Stomach (tissue), 4 donors: ENCODE measurements at regions not wholly inside any gene's neighbourhood (a gene's known extent, or its start where the extent isn't known, plus 50 kb on each side); places are given as distances from the start of the nearest gene placed in this dataset.

Experiments
- POLR2A ChIP-seq, 4 donors: fragments of 450-650 bp; IDR thresholded peaks; one replicate each; pipeline ENCODE4 v1.6.1; 2016; ENCODE audit warnings: antibody characterized with exemption in 4 of 4, control low read depth in 2 of 4, mild to moderate bottlenecking in 1 of 4, moderate library complexity in 1 of 4
- POLR2AphosphoS5 ChIP-seq, 3 donors: sonication (generic); formaldehyde crosslinking; IDR thresholded peaks; one replicate each; pipeline ENCODE4 v1.6.1; 2016; ENCODE audit warnings: antibody characterized with exemption in 3 of 3
- TF ChIP-seq, protein P1 (sequence below), 7 experiments: fragments of 450-650 bp in 4 of 7; fragments of 200-600 bp in 3 of 7; sonication (generic) in 3 of 7; IDR thresholded peaks; one replicate each; pipeline ENCODE4 v1.5.1; 2016 to 2019; ENCODE audit warnings: antibody characterized with exemption in 7 of 7, control low read depth in 2 of 7, mild to moderate bottlenecking in 1 of 7

DNA sequence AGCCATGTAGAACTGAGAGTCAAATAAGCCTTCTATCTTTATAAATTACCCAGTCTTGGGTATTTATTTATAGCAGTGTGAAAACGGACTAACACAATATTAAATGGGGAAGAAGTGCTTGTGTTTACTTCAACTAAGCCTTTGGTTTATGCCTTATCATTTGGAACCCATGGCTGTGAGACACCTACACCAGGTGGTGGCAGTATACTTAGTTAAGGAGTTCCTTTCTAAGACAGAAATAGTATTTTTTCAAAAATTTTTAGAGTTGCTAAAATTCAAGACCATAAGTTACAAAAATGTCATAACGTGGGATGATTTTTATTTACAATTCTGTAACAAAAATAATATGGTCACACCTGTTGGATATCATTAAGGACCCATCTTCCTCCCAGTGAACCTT, 354.5 kb upstream of the SOX14 start:
- TF ChIP-seq, protein P1, sequence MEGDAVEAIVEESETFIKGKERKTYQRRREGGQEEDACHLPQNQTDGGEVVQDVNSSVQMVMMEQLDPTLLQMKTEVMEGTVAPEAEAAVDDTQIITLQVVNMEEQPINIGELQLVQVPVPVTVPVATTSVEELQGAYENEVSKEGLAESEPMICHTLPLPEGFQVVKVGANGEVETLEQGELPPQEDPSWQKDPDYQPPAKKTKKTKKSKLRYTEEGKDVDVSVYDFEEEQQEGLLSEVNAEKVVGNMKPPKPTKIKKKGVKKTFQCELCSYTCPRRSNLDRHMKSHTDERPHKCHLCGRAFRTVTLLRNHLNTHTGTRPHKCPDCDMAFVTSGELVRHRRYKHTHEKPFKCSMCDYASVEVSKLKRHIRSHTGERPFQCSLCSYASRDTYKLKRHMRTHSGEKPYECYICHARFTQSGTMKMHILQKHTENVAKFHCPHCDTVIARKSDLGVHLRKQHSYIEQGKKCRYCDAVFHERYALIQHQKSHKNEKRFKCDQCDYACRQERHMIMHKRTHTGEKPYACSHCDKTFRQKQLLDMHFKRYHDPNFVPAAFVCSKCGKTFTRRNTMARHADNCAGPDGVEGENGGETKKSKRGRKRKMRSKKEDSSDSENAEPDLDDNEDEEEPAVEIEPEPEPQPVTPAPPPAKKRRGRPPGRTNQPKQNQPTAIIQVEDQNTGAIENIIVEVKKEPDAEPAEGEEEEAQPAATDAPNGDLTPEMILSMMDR (IDR thresholded peaks at IDR 0.05), result no peak
- no peak for TF ChIP-seq POLR2A (IDR thresholded peaks at IDR 0.05)
- no peak for TF ChIP-seq POLR2AphosphoS5 (IDR thresholded peaks at IDR 0.05)
